H1 (cell line): ENCODE measurements at regions not wholly inside any gene's neighbourhood (a gene's known extent, or its start where the extent isn't known, plus 50 kb on each side); places are given as distances from the start of the nearest gene placed in this dataset.
A peak's percentile ranks its signal among the peaks of the same experiment; 100 is the strongest.

Source experiments
- CTCF ChIA-PET: fragments of 300-600 bp; sonication (Branson Sonifier 250); formaldehyde crosslinking; loops from one replicate; lab custom pipeline; 2021; ENCODE audit not compliant: partially characterized antibody; lab: Charles Lee
- POLR2A ChIA-PET: fragments of 300-600 bp; sonication (Branson Sonifier 250); formaldehyde crosslinking; loops from one replicate; lab custom pipeline; 2021; ENCODE audit warnings: inconsistent platforms; ENCODE audit not compliant: partially characterized antibody; lab: Charles Lee
- DNase-seq, 2 experiments: peaks; one replicate each; pipeline versions ENCODE4 v3.0.0 to v3.0.0-alpha.2; 2010 to 2022; ENCODE audit warnings: low spot score in 2 of 2, low read depth in 1 of 2, mixed read lengths in 1 of 2
- FAIRE-seq: peaks from 2 replicates; lab custom pipeline; 2011; peaks lifted over from hg19 to GRCh38; lab: Jason Lieb, UNC
- H2AFZ ChIP-seq: 2 replicates; pipeline ENCODE4 v1.8.1; 2012; ENCODE audit warnings: low read length, inconsistent platforms
- H2AK5ac ChIP-seq: 2 replicates; pipeline ENCODE4 v1.6.1; 2013; ENCODE audit warnings: low read depth, low read length
- H2BK120ac ChIP-seq: replicated peaks from 2 replicates; pipeline ENCODE3; 2013; ENCODE audit warnings: low read depth, low read length, inconsistent platforms
- H2BK12ac ChIP-seq: 2 replicates; pipeline ENCODE4 v1.6.1; 2013; ENCODE audit warnings: low read depth, low read length
- H2BK15ac ChIP-seq: 2 replicates; pipeline ENCODE4 v1.6.1; 2013; ENCODE audit warnings: low read length
- H2BK20ac ChIP-seq: 2 replicates; pipeline ENCODE4 v1.6.1; 2013; ENCODE audit warnings: low read length
- H2BK5ac ChIP-seq: 2 replicates; pipeline ENCODE4 v1.6.1; 2013; ENCODE audit warnings: low read depth, low read length
- H3K14ac ChIP-seq: 2 replicates; pipeline ENCODE4 v1.6.1; 2013; ENCODE audit warnings: inconsistent platforms; ENCODE audit not compliant: insufficient read length
- H3K18ac ChIP-seq: 2 replicates; pipeline ENCODE4 v1.6.1; 2013; ENCODE audit warnings: low read length; ENCODE audit errors: extremely low read depth
- H3K23ac ChIP-seq: 2 replicates; pipeline ENCODE4 v1.6.1; 2013; ENCODE audit warnings: inconsistent platforms; ENCODE audit not compliant: insufficient read length
- H3K23me2 ChIP-seq: 2 replicates; pipeline ENCODE4 v1.6.1; 2013; ENCODE audit warnings: low read depth, low read length
- H3K27ac ChIP-seq: 2 replicates; pipeline ENCODE4 v1.6.1; 2011; ENCODE audit warnings: low read depth, low read length, inconsistent platforms
- H3K27me3 ChIP-seq, 4 experiments: replicated peaks in 1 of 4; 1 replicate in 1 of 4; 2 replicates in 3 of 4; pipeline versions ENCODE4 v1.6.1 to v1.8.1; 2011 to 2013; ENCODE audit warnings: low read length in 3 of 4, mild to moderate bottlenecking in 3 of 4, inconsistent platforms in 2 of 4, mixed read lengths in 2 of 4, moderate library complexity in 1 of 4; ENCODE audit not compliant: control insufficient read depth in 3 of 4, insufficient read depth in 3 of 4; ENCODE audit errors: extremely low read depth in 1 of 4
- H3K36me3 ChIP-seq, 4 experiments: 2 replicates each; pipeline versions ENCODE4 v1.6.1 to v1.8.1; 2011 to 2013; ENCODE audit warnings: mild to moderate bottlenecking in 4 of 4, low read length in 3 of 4, moderate library complexity in 2 of 4, control low read depth in 1 of 4, inconsistent platforms in 1 of 4; ENCODE audit not compliant: insufficient read depth in 4 of 4, control insufficient read depth in 2 of 4
- H3K4ac ChIP-seq: replicated peaks from 2 replicates; pipeline ENCODE3; 2013; ENCODE audit warnings: low read length, low read depth, mixed read lengths, inconsistent platforms; ENCODE audit not compliant: insufficient read length
- H3K4me1 ChIP-seq, 4 experiments: replicated peaks in 1 of 4; 1 replicate in 1 of 4; 2 replicates in 3 of 4; pipeline versions ENCODE4 v1.6.1 to v1.8.1; 2011 to 2013; ENCODE audit warnings: low read length in 3 of 4, inconsistent platforms in 2 of 4, mixed read lengths in 1 of 4; ENCODE audit not compliant: insufficient read depth in 4 of 4, control insufficient read depth in 3 of 4
- H3K4me2 ChIP-seq, 2 experiments: 2 replicates each; pipeline versions ENCODE4 v1.6.1 to v1.8.1; 2011 to 2013; ENCODE audit warnings: low read depth in 2 of 2, low read length in 2 of 2, control low read depth in 1 of 2, inconsistent platforms in 1 of 2, mild to moderate bottlenecking in 1 of 2; ENCODE audit not compliant: insufficient read depth in 1 of 2
- H3K4me3 ChIP-seq, 4 experiments: fragments of 200-600, 300-600 bp in 1 of 4; sonication (generic), shearing (Covaris generic), sonication (Bioruptor Twin) in 1 of 4; 2 replicates each; pipeline versions ENCODE4 v1.5.1 to v1.8.1; 2011 to 2016; ENCODE audit warnings: low read length in 4 of 4, low read depth in 3 of 4, control low read depth in 2 of 4, inconsistent platforms in 2 of 4, mild to moderate bottlenecking in 2 of 4, mixed read lengths in 1 of 4, moderate library complexity in 1 of 4; ENCODE audit not compliant: insufficient read depth in 2 of 4; ENCODE audit errors: extremely low read depth in 1 of 4
- H3K56ac ChIP-seq: replicated peaks from 2 replicates; pipeline ENCODE3; 2013; ENCODE audit warnings: low read depth, mild to moderate bottlenecking, mixed read lengths, low read length, inconsistent platforms; ENCODE audit not compliant: insufficient read length
- H3K79me1 ChIP-seq: 2 replicates; pipeline ENCODE4 v1.6.1; 2013; ENCODE audit warnings: low read depth, low read length, control low read depth
- H3K79me2 ChIP-seq, 2 experiments: 2 replicates each; pipeline versions ENCODE4 v1.6.1 to v1.8.1; 2012 to 2013; ENCODE audit warnings: low read length in 2 of 2, mild to moderate bottlenecking in 2 of 2, inconsistent platforms in 1 of 2; ENCODE audit not compliant: insufficient read depth in 2 of 2, control insufficient read depth in 1 of 2
- H3K9ac ChIP-seq, 4 experiments: replicated peaks in 1 of 4; 1 replicate in 1 of 4; 2 replicates in 3 of 4; pipeline versions ENCODE4 v1.6.1 to v1.8.1; 2011 to 2013; ENCODE audit warnings: low read depth in 3 of 4, low read length in 3 of 4, control low read depth in 2 of 4, mild to moderate bottlenecking in 2 of 4, moderate library complexity in 2 of 4, inconsistent platforms in 1 of 4; ENCODE audit errors: extremely low read depth in 1 of 4
- H3K9me3 ChIP-seq, 2 experiments: 2 replicates each; pipeline versions ENCODE4 v1.6.1 to v1.8.1; 2012 to 2013; ENCODE audit warnings: mild to moderate bottlenecking in 2 of 2, moderate library complexity in 2 of 2, control low read depth in 1 of 2, inconsistent platforms in 1 of 2, low read depth in 1 of 2, low read length in 1 of 2, mixed read lengths in 1 of 2; ENCODE audit not compliant: insufficient read depth in 2 of 2
- H4K20me1 ChIP-seq, 2 experiments: replicated peaks in 1 of 2; 2 replicates each; pipeline versions ENCODE3 to v1.8.1; 2011 to 2013; ENCODE audit warnings: inconsistent platforms in 2 of 2, low read length in 2 of 2, mild to moderate bottlenecking in 1 of 2; ENCODE audit not compliant: insufficient read depth in 2 of 2, control insufficient read depth in 1 of 2
- H4K5ac ChIP-seq: 2 replicates; pipeline ENCODE4 v1.6.1; 2013; ENCODE audit warnings: low read length, low read depth, mixed read lengths, inconsistent platforms; ENCODE audit not compliant: insufficient read length
- H4K8ac ChIP-seq: 2 replicates; pipeline ENCODE4 v1.8.0; 2013; ENCODE audit warnings: mild to moderate bottlenecking, moderate library complexity, low read length, inconsistent platforms; ENCODE audit not compliant: insufficient read depth; ENCODE audit errors: extremely low read depth
- H4K91ac ChIP-seq: replicated peaks from 2 replicates; pipeline ENCODE3; 2013; ENCODE audit warnings: low read length, mixed read lengths, inconsistent platforms; ENCODE audit not compliant: insufficient read length
- ATF3 ChIP-seq: IDR thresholded peaks from 2 replicates; pipeline ENCODE4 v1.6.1; 2011; ENCODE audit warnings: low read depth, mild to moderate bottlenecking, low read length; ENCODE audit not compliant: insufficient read depth
- BACH1 ChIP-seq: IDR thresholded peaks from 2 replicates; pipeline ENCODE4 v1.6.1; 2012; ENCODE audit warnings: low read length, improper control_type of control experiment
- CTCF ChIP-seq, 3 experiments: IDR thresholded peaks; 1 replicate in 2 of 3; 2 replicates in 1 of 3; pipeline versions ENCODE4 v1.5.1 to v1.6.1; 2011; ENCODE audit warnings: low read length in 3 of 3, mild to moderate bottlenecking in 3 of 3, inconsistent platforms in 2 of 3, low read depth in 1 of 3, moderate library complexity in 1 of 3; ENCODE audit not compliant: insufficient read depth in 1 of 3; ENCODE audit errors: control extremely low read depth in 1 of 3
- EZH2 ChIP-seq: fragments of 200-600 bp; sonication (generic); IDR thresholded peaks from 2 replicates; pipeline ENCODE4 v1.7.1; 2012; ENCODE audit warnings: low read depth, mild to moderate bottlenecking, moderate library complexity, low read length, inconsistent platforms; ENCODE audit not compliant: severe bottlenecking
- NANOG ChIP-seq: IDR thresholded peaks from 2 replicates; pipeline ENCODE4 v1.6.1; 2011; ENCODE audit warnings: low read length, low read depth, mild to moderate bottlenecking, inconsistent platforms; ENCODE audit not compliant: insufficient read depth, poor library complexity, severe bottlenecking
- RXRA ChIP-seq: IDR thresholded peaks from 2 replicates; pipeline ENCODE4 v1.6.1; 2011; ENCODE audit warnings: low read depth, mild to moderate bottlenecking, low read length, moderate library complexity; ENCODE audit not compliant: insufficient read depth
- SUZ12 ChIP-seq: fragments of 200-600 bp; sonication (generic); IDR thresholded peaks from 2 replicates; pipeline ENCODE4 v1.6.1; 2012; ENCODE audit warnings: mild to moderate bottlenecking, inconsistent platforms, low read length, moderate library complexity, mixed read lengths
- TCF12 ChIP-seq: IDR thresholded peaks from 2 replicates; pipeline ENCODE4 v1.6.1; 2011; ENCODE audit warnings: low read depth, mild to moderate bottlenecking, low read length
- WGBS, 2 experiments: shearing (Covaris generic) in 1 of 2; methylation state at CpG; one replicate each; pipeline versions ENCODE4 v1.1.6 to v1.1.7; 2013 to 2015; ENCODE audit warnings: low lambda C conversion rate in 2 of 2, mixed read lengths in 2 of 2, inconsistent platforms in 1 of 2, low coverage in 1 of 2, missing lambda C conversion rate in 1 of 2; ENCODE audit not compliant: insufficient replicate concordance in 2 of 2, insufficient coverage in 1 of 2, insufficient read length in 1 of 2; ENCODE audit errors: extremely low coverage in 1 of 2, missing lambda C conversion rate in 1 of 2; 5-methylcytosine and 5-hydroxymethylcytosine counted together

- H3K4me1 ChIP-seq, result no peaks in the 10 kb centered on the region
- no peak overlapping the region for H4K8ac ChIP-seq
- no peak overlapping the region for H4K91ac ChIP-seq
- no peak overlapping the region for H2BK15ac ChIP-seq
- H2AFZ ChIP-seq, result peak overlapping the region; percentile 97; the same call in 1 of the 2 replicates
- H3K4me3 ChIP-seq, result no peak overlapping the region
- POLR2A ChIA-PET, result no interaction called here
- H3K9me3 ChIP-seq, result no peaks in the 10 kb centered on the region
- no peaks in the 10 kb centered on the region for H3K36me3 ChIP-seq
- H2BK5ac ChIP-seq, result no peak overlapping the region
- no peaks in the 10 kb centered on the region for H4K20me1 ChIP-seq
- no peak for FAIRE-seq
- no peaks in the 10 kb centered on the region for H3K27me3 ChIP-seq
- no peak overlapping the region for H3K14ac ChIP-seq
- no peak overlapping the region for H3K23ac ChIP-seq
- H2AK5ac ChIP-seq, result no peak overlapping the region
- no peak overlapping the region for H3K27ac ChIP-seq
- TF ChIP-seq NANOG, result no peak
- no peak for TF ChIP-seq CTCF (IDR thresholded peaks at IDR 0.05; ENCODE audit: control extremely low read depth in 1 of 3, insufficient read depth in 1 of 3, low read depth in 1 of 3, low read length in 3 of 3)
- no peak for TF ChIP-seq ATF3
- no peak for TF ChIP-seq BACH1
- no peak for TF ChIP-seq EZH2
- TF ChIP-seq TCF12, result no peak
- no peak for TF ChIP-seq SUZ12
- no peak for TF ChIP-seq RXRA
- TF ChIP-seq, all 59 proteins: peak for 0
- H3K4me2 ChIP-seq, result no peak overlapping the region
- H3K9ac ChIP-seq, result no peak overlapping the region
- no peaks in the 10 kb centered on the region for H3K79me1 ChIP-seq
- H3K79me2 ChIP-seq, result no peaks in the 10 kb centered on the region
- no peaks in the 10 kb centered on the region for H3K23me2 ChIP-seq
- no peak for DNase-seq
- CTCF ChIA-PET, result interaction anchor here (0.6 to 1.9 kb wide), 5 partner anchors 11 to 789 kb away, joined by 3 to 6 read pairs (median 3); no protein-coding TSS in a partner anchor
- H4K5ac ChIP-seq, result no peak overlapping the region
- 82% methylated on average over 4 of the region's 4 CpGs; no CpG with 5 or more reads in 1 of the 2 experiments for WGBS, 2 experiments
- H3K18ac ChIP-seq, result no peak overlapping the region
- H2BK120ac ChIP-seq, result no peak overlapping the region
- H3K4ac ChIP-seq, result no peak overlapping the region
- no peak overlapping the region for H3K56ac ChIP-seq
- no peak overlapping the region for H2BK20ac ChIP-seq
- H2BK12ac ChIP-seq, result no peak overlapping the region
Measured at GRCh38 chrX:120790552-120790951, 85.1 kb downstream of the CT47B1 start.
